ENCODE measurements at regions not wholly inside any gene's neighbourhood (a gene's known extent, or its start where the extent isn't known, plus 50 kb on each side); places are given as distances from the start of the nearest gene placed in this dataset.

DNA sequence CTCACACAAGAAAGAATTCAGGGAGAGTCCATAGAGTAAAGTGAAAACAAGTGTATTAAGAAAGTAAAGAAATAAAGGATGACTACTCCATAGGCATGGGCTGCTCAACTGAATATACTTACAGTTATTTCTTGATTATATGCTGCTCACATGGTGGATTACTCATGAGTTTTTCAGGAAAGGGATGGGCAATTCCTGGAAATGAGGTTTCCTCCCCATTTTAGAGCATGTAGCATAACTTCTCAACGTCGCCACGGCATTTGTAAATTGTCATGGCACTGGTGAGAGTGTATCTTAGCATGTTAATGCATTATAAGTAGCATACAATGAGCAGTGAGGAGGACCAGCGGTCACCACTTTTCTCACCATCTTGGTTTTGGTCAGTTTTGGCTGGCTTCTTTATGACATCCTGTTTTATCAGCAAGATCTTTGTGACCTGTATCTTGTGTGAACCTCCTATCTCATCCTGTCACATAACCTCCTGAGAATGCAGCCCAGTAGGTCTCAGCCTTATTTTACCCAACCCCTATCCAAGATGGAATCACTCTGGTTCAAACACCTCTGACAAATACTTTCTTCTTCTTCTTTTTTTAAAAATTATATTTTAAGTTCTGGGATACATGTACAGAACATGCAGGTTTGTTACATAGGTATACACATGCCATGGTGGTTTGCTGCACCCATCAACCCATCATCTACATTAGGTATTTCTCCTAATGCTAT is 849.7 kb downstream of the TBL1XR1 start (continued):
- TF ChIP-seq, protein P1, sequence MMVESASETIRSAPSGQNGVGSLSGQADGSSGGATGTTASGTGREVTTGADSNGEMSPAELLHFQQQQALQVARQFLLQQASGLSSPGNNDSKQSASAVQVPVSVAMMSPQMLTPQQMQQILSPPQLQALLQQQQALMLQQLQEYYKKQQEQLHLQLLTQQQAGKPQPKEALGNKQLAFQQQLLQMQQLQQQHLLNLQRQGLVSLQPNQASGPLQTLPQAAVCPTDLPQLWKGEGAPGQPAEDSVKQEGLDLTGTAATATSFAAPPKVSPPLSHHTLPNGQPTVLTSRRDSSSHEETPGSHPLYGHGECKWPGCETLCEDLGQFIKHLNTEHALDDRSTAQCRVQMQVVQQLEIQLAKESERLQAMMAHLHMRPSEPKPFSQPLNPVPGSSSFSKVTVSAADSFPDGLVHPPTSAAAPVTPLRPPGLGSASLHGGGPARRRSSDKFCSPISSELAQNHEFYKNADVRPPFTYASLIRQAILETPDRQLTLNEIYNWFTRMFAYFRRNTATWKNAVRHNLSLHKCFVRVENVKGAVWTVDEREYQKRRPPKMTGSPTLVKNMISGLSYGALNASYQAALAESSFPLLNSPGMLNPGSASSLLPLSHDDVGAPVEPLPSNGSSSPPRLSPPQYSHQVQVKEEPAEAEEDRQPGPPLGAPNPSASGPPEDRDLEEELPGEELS (CRISPR knock-in tag; IDR thresholded peaks at IDR 0.05; ENCODE audit: borderline replicate concordance): no peak
- TF ChIP-seq, protein P2, sequence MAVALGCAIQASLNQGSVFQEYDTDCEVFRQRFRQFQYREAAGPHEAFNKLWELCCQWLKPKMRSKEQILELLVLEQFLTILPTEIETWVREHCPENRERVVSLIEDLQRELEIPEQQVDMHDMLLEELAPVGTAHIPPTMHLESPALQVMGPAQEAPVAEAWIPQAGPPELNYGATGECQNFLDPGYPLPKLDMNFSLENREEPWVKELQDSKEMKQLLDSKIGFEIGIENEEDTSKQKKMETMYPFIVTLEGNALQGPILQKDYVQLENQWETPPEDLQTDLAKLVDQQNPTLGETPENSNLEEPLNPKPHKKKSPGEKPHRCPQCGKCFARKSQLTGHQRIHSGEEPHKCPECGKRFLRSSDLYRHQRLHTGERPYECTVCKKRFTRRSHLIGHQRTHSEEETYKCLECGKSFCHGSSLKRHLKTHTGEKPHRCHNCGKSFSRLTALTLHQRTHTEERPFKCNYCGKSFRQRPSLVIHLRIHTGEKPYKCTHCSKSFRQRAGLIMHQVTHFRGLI (CRISPR knock-in tag; IDR thresholded peaks at IDR 0.05): peak; percentile 91; the same call in 1 of the 2 replicates
- TF ChIP-seq ZNF133 (CRISPR knock-in tag; IDR thresholded peaks at IDR 0.05) (no peak), HMG20A (CRISPR knock-in tag; conservative IDR thresholded peaks at IDR 0.05) (no peak), ZNF431 (CRISPR knock-in tag; IDR thresholded peaks at IDR 0.05) (no peak), POU5F1 (IDR thresholded peaks at IDR 0.05; ENCODE audit: borderline replicate concordance, low read depth, low read length, partially characterized antibody) (no peak), NR2C1 (IDR thresholded peaks at IDR 0.05) (no peak), NR2C1 (tag; IDR thresholded peaks at IDR 0.05) (peak; percentile 67), NR4A1 (CRISPR knock-in tag; IDR thresholded peaks at IDR 0.05) (no peak), NR4A1 (tag; IDR thresholded peaks at IDR 0.05) (no peak), ELF4 (CRISPR knock-in tag; IDR thresholded peaks at IDR 0.05) (no peak), ZNF584 (CRISPR knock-in tag; IDR thresholded peaks at IDR 0.05; ENCODE audit: low read depth) (no peak), ZKSCAN8 (CRISPR knock-in tag; IDR thresholded peaks at IDR 0.05) (no peak), C11orf30 (IDR thresholded peaks at IDR 0.05; ENCODE audit: low read depth) (no peak), MAZ (CRISPR knock-in tag; conservative IDR thresholded peaks at IDR 0.05 in 1 of 2, IDR thresholded peaks at IDR 0.05 in 1 of 2) (0 out of 4 replicates have a peak, but pooled peaks of 1 of the 2 experiments have one; percentile 28), MEF2A (IDR thresholded peaks at IDR 0.05; ENCODE audit: control insufficient read depth, low read depth, low read length) (no peak)
- TF ChIP-seq, protein P3, sequence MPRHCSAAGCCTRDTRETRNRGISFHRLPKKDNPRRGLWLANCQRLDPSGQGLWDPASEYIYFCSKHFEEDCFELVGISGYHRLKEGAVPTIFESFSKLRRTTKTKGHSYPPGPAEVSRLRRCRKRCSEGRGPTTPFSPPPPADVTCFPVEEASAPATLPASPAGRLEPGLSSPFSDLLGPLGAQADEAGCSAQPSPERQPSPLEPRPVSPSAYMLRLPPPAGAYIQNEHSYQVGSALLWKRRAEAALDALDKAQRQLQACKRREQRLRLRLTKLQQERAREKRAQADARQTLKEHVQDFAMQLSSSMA (CRISPR knock-in tag; IDR thresholded peaks at IDR 0.05): no peak
- TF ChIP-seq, protein P4, sequence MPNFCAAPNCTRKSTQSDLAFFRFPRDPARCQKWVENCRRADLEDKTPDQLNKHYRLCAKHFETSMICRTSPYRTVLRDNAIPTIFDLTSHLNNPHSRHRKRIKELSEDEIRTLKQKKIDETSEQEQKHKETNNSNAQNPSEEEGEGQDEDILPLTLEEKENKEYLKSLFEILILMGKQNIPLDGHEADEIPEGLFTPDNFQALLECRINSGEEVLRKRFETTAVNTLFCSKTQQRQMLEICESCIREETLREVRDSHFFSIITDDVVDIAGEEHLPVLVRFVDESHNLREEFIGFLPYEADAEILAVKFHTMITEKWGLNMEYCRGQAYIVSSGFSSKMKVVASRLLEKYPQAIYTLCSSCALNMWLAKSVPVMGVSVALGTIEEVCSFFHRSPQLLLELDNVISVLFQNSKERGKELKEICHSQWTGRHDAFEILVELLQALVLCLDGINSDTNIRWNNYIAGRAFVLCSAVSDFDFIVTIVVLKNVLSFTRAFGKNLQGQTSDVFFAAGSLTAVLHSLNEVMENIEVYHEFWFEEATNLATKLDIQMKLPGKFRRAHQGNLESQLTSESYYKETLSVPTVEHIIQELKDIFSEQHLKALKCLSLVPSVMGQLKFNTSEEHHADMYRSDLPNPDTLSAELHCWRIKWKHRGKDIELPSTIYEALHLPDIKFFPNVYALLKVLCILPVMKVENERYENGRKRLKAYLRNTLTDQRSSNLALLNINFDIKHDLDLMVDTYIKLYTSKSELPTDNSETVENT (CRISPR knock-in tag; IDR thresholded peaks at IDR 0.05): no peak
- TF ChIP-seq, protein P5, sequence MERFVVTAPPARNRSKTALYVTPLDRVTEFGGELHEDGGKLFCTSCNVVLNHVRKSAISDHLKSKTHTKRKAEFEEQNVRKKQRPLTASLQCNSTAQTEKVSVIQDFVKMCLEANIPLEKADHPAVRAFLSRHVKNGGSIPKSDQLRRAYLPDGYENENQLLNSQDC (CRISPR knock-in tag; IDR thresholded peaks at IDR 0.05): no peak
- TF ChIP-seq, protein P6, sequence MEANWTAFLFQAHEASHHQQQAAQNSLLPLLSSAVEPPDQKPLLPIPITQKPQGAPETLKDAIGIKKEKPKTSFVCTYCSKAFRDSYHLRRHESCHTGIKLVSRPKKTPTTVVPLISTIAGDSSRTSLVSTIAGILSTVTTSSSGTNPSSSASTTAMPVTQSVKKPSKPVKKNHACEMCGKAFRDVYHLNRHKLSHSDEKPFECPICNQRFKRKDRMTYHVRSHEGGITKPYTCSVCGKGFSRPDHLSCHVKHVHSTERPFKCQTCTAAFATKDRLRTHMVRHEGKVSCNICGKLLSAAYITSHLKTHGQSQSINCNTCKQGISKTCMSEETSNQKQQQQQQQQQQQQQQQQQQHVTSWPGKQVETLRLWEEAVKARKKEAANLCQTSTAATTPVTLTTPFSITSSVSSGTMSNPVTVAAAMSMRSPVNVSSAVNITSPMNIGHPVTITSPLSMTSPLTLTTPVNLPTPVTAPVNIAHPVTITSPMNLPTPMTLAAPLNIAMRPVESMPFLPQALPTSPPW (CRISPR knock-in tag; IDR thresholded peaks at IDR 0.05): no peak

All from K562 (cell line).